HG03280 (cell line): ENCODE measurements at regions not wholly inside any gene's neighbourhood (a gene's known extent, or its start where the extent isn't known, plus 50 kb on each side); places are given as distances from the start of the nearest gene placed in this dataset.
"Not testable (repeated sequence)": the region's sequence is repeated elsewhere in the genome, so short reads cannot be mapped to it uniquely, and the experiment has no call there.

Source experiments
- ATAC-seq: cut with Tn5 transposase; IDR thresholded peaks from one replicate; pipeline ENCODE4 v1.9.1; 2021; ENCODE audit warnings: mild to moderate bottlenecking, moderate library complexity; ENCODE audit not compliant: unreplicated experiment

- ATAC-seq: no peak
These were observed 512.9 kb upstream of the ACVR2A start for GRCh38 chr2:147331790-147332419.

GRCh38 chr2:147330925-147331324, 513.9 kb upstream of the ACVR2A start:
- ATAC-seq: no peak

DNA sequence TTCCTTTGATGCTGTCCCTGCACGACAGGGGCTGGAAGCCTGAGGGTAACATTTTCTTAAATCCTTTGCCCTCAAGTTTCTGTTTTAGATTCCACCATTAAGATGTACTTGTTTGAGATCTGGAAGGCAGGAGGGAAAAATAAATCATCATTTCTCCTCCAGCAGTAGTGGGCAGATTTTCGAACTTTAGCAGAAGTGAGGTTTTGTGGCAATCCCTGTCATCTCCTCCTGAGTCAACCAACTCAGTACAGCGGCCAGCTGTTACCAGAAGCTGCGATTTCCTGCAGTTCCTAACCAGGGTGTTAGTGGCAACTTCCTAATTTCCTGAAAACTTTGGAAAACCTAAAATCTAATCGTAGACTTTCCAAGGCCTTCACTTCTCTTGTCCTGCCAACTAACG, 517.2 kb upstream of the ACVR2A start:
- ATAC-seq: no peak

DNA sequence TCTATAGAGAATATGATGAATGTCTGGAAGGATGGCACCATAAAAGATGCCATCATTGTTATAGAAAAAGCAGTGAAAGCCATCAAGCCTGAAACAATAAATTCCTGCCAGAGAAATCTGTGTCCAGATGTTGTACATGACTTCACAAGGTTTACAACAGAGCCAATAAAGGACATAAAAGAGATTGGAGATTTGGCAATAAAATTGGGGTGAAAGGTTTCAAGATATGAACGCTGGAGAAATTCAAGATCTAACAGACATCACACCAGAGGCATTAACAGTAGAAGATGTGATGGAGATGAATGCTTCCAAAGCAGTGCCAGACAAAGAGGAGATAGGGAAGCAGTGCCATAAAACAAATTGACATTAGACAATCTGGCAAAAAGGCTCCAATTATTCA, 518.8 kb upstream of the ACVR2A start:
- ATAC-seq: no peak

DNA sequence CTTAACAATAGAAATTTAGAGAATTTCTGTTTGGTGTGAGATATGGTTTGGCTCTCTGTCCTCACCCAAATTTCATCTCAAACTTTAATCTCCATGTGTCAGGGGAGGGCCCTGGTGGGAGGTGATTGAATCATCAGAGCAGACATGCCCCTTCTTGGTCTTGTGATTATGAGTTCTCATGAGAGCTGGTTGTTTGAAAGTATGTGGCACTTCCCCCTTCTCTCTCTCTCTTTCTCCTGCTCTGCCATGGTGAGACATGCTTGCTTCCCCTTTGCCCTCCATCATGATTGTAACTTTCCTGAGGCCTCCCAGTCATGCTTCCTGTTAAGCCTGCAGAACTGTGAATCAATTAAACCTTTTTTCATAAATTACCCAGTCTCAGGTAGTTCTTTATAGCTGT, 524.7 kb upstream of the ACVR2A start:
- ATAC-seq: no peak

DNA sequence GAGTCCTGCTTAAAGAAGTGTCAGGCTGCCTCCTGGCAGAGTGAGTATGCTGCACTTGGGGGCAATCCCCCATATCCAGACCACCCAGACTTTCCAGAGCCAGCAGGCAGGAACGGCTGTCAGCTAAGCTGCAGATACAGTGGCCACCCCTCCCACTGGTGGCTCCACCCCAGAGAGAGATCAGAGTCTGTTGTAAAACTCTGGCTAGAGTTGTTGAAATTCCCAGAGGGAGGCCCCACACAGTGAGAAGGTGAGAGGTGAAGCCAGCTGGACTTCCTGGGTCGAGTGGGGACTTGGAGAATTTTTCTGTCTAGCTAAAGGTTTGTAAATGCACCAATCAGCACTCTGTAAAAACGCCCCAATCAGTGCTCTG, 533.8 kb upstream of the ACVR2A start:
- ATAC-seq: no peak

DNA sequence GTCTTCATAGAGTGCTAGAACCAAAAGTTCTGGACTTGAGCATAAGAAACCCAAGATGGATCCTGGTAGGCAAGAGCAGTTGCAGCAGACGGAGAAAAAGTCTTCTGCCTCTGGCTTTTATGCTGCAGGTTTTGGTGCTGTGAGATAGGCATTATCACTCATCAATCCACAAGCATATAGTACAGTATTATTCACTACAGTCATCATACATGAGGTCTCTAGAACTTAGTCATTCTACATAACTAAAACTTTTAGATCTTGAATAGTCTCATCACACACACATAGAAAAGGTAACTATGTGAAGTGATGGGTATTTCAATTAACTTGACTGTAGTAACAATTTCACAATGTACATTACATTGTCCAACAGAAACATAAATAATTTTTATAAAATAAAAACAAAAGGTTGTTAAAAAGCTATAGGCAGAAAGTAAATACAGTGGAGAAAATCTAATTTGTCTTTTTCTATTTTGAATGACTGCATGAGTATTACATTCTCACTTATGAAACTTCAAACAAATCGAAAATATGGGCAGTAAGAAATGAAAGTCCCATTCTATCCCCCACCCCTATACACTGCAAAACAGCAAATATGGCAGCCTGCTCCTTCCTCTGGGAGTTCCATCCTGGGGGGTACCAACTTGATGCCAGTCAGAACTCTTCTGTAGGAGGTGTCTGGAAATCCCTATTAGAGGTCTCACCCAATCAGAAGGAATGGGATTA, 534.3 kb upstream of the ACVR2A start:
- no peak for ATAC-seq

DNA sequence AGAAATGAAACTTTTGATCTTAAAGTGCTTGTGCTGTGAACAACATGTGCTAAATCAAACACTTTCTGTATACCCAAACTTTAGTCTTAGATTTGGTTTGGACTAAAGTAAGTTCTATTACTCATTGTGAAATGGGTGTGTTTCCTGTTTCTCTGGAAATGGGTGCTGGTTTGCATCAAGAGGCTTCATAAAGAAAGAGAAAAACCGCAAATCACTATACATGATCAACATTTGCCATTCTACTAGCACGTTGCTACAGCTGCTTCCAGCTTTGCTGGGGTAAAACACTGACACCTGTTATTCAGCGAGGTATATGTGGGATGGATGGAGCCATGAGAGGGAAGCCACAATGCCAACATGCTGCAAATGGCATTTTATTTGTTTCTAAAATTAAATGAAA, 547.0 kb upstream of the ACVR2A start:
- ATAC-seq: peak; percentile 93

- ATAC-seq: no peak
These were observed 549.9 kb upstream of the ACVR2A start for GRCh38 chr2:147294825-147295392.

- no peak for ATAC-seq
These were observed 550.6 kb upstream of the ACVR2A start for GRCh38 chr2:147293991-147294824.

GRCh38 chr2:147288131-147288530, 556.7 kb upstream of the ACVR2A start:
- no peak for ATAC-seq

- ATAC-seq: no peak
These were observed 568.9 kb upstream of the ACVR2A start for GRCh38 chr2:147275943-147276342.

DNA sequence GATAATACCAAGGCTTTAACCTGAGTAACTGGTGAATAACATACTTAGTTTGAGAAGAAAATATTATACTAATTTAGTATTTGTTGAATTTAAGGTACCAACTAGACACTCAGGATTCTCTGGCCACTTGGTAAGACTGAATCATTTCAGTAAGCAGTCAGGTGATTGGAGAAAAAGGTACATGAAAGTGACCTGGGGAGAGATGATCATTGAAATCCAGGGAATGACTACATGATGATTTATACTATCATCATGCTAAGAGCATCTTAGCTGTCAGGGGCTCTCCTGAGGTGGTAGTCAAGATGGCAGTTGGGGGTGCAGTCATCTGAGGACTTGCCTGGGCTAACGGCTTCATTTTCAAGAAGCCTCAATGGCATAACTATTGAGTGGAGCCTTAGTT, 571.2 kb upstream of the ACVR2A start:
- ATAC-seq: no peak

DNA sequence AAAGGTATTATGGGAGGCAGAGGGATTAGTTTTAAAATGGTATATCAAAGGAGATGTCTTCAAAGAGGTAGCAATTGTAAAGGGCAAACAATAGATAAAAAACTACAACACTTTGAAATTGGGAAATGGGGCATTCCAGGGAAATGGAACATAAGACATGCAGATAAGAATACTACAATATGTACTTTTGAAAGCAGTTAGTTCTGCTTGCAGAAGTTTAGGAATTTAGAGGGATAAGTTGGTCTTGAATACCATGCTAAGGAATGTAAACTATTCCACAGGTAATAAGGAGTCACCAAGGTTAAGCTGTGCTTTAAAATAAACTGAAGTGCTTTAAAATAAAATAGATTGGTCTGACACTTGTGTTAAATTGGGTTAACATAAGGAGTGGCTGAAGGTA, 571.7 kb upstream of the ACVR2A start:
- ATAC-seq: no peak

DNA sequence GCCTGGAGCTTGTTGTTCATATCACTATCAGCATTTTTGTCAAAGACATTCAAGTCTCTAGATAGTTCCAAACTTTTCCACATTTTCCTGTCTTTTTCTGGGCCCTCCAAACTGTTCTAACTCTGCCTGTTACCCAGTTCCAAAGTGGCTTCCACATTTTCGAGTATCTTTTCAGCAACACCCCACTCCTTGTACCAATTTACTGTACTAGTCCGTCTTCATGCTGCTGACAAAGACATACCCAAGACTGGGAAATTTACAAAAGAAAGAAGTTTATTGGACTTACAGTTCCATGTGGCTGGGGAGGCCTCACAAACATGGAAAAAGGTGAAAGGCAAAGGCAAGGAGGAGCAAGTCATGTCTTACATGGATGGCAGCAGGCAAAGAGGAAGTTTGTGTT, 575.2 kb upstream of the ACVR2A start:
- ATAC-seq: not testable (repeated sequence)

- no peak for ATAC-seq
These were observed 584.6 kb upstream of the ACVR2A start for GRCh38 chr2:147260241-147260640.

- ATAC-seq: no peak
These were observed 589.0 kb upstream of the ACVR2A start for GRCh38 chr2:147255812-147256211.

DNA sequence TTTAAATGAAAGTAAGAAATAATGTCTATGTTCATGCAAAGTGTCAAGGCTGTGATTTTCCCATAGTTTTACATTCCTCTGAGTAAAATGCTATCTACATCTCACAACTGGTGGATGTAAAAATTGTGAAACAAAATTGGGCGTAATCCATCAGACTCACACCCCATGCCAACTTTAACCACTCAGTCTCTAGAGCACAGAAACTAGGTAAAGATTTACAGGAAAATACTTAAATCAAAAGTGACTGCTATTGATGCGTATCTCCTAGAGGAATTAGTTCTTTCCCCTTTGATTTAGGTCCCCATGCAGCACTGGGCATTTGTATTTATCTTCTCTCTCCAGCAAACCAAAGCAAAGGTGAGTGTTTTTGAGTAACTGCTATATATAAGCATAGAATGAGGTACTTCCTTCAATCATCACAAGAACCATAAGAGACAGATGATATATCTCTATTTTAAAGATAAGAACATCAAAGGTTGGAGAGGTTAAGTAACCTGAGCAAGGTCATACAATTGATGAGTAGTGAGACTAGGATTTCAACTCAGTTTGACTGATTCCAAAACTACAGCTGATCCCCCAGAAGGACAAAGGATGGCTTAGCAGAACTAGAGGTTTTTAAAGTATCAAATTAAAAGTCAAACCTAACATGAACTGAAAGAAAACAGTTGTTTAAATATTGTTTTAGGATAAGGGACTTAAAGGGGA, 594.0 kb upstream of the ACVR2A start:
- no peak for ATAC-seq

DNA sequence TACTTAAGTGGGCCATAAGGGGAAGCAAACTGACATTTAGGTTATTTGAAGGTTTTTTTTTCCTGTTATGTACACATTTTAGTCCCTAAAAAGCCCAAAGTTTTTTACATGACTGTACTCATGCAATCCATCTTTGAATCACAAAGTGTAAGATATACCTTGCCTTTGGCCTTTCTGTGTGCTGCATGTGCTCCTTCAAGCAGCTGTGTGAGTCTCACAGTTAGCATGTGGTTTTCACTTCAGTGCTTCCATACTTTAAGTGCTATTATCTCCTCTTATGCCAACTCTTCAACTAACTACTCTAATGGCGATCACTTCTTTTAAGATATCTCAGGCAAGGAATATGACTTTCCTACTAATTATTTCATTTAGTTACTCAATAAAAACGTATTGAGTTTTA, 597.1 kb upstream of the ACVR2A start:
- no peak for ATAC-seq

DNA sequence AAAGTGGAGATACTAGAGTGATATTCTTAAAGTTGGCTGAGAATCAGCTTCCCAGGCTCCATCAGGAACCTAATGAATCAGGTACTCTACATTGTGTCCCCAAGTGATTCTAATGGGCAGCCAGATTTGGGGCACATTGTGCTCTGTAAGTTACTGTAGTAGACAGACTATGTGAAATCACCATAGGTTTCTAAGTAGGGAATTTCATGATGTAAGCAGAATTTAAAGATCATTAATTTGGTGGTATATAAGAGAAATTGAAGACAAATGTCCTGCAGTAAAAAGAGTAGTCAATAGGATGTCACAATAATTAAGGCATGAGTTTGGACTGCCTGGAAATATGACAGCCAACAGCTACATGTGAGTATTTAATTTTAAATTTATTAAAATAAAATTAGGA, 602.4 kb upstream of the ACVR2A start:
- ATAC-seq: no peak

DNA sequence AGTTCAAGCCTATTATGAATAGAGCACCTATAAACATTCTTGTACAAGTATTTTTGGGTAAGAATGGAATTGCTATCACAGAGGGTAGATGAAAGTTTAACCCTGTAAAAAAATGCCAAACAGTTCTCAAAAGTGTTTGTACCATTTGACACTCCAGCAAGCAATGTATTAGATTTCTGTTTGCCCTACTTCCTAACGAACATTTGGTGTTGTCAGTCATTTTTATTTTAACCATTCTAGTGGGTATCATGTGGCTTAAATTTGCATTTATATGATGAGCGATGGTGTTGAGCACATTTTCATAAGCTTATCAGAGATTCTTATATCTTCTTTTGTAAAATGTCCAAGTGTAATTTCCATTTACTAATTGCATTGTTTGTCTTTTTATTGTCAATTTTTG, 608.2 kb upstream of the ACVR2A start:
- ATAC-seq: no peak
